ENCODE measurements at regions not wholly inside any gene's neighbourhood (a gene's known extent, or its start where the extent isn't known, plus 50 kb on each side); places are given as distances from the start of the nearest gene placed in this dataset.

DNA sequence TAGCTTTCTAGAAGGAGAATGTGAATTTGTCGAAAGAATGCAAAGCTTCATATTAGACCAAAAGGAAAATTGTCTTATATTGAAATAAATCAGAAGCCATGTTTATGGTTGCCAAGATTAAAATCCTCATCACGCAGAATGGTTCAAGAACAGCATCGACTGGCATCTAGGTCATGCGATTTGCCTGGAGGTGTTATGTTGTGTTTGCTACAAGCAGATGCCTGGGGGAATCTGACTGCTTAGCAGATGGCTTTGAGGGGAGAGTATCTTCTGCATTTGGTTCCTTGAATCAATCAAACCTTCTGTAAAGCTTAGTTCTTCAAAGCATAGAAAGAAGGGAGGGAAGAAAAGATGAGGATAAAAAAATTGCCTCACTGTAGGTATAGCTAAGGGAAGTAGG is 585.8 kb downstream of the QKI start:
- ATAC-seq, result no peak
- intact Hi-C loops (cut with micrococcal nuclease; ENCODE audit: unreplicated experiment), result no loop called here
- FAIRE-seq, result no peak

More for the DNA sequence above, 585.8 kb downstream of the QKI start:
- Histone ChIP-seq H3K27me3 (ENCODE audit: control insufficient read depth in 1 of 2, insufficient read depth in 2 of 2, low read length in 2 of 2) (peaks cover 0 to 8% of the 10 kb centered on the region in 2 experiments; a peak in 1 of 5 replicates), H3K4me2 (ENCODE audit: low read depth, low read length) (no peak overlapping the region), H3K36me3 (replicated peaks in 1 of 2; ENCODE audit: control insufficient read depth in 1 of 2, insufficient read depth in 2 of 2, low read length in 2 of 2) (no peaks in the 10 kb centered on the region), H3K4me3 (replicated peaks in 1 of 3; ENCODE audit: insufficient read depth in 1 of 3, low read depth in 2 of 3, low read length in 3 of 3) (no peak overlapping the region), H3K9ac (ENCODE audit: insufficient read depth, low read depth, low read length) (no peak overlapping the region), H3K27ac (ENCODE audit: extremely low read length, insufficient read depth, low read length) (no peak overlapping the region), H3K4me1 (ENCODE audit: insufficient read depth, low read length) (no peaks in the 10 kb centered on the region), H3K9me3 (ENCODE audit: low read length) (no peaks in the 10 kb centered on the region), H3K79me2 (ENCODE audit: insufficient read depth, low read length) (no peaks in the 10 kb centered on the region), H4K20me1 (ENCODE audit: insufficient read depth, low read length) (no peaks in the 10 kb centered on the region), H2AFZ (ENCODE audit: low read length) (no peak overlapping the region)
- CTCF ChIA-PET (ENCODE audit: low intra/inter-chr PET ratio, low total read pairs), result no interaction called here
- DNase-seq (ENCODE audit: low spot score), result no peak
- in situ Hi-C loops (cut with HindIII; ENCODE audit: extremely low pct_ligation_motif_present, low pct_unique_long_range_greater_than_20kb), result no loop called here
- TF ChIP-seq, protein P1, sequence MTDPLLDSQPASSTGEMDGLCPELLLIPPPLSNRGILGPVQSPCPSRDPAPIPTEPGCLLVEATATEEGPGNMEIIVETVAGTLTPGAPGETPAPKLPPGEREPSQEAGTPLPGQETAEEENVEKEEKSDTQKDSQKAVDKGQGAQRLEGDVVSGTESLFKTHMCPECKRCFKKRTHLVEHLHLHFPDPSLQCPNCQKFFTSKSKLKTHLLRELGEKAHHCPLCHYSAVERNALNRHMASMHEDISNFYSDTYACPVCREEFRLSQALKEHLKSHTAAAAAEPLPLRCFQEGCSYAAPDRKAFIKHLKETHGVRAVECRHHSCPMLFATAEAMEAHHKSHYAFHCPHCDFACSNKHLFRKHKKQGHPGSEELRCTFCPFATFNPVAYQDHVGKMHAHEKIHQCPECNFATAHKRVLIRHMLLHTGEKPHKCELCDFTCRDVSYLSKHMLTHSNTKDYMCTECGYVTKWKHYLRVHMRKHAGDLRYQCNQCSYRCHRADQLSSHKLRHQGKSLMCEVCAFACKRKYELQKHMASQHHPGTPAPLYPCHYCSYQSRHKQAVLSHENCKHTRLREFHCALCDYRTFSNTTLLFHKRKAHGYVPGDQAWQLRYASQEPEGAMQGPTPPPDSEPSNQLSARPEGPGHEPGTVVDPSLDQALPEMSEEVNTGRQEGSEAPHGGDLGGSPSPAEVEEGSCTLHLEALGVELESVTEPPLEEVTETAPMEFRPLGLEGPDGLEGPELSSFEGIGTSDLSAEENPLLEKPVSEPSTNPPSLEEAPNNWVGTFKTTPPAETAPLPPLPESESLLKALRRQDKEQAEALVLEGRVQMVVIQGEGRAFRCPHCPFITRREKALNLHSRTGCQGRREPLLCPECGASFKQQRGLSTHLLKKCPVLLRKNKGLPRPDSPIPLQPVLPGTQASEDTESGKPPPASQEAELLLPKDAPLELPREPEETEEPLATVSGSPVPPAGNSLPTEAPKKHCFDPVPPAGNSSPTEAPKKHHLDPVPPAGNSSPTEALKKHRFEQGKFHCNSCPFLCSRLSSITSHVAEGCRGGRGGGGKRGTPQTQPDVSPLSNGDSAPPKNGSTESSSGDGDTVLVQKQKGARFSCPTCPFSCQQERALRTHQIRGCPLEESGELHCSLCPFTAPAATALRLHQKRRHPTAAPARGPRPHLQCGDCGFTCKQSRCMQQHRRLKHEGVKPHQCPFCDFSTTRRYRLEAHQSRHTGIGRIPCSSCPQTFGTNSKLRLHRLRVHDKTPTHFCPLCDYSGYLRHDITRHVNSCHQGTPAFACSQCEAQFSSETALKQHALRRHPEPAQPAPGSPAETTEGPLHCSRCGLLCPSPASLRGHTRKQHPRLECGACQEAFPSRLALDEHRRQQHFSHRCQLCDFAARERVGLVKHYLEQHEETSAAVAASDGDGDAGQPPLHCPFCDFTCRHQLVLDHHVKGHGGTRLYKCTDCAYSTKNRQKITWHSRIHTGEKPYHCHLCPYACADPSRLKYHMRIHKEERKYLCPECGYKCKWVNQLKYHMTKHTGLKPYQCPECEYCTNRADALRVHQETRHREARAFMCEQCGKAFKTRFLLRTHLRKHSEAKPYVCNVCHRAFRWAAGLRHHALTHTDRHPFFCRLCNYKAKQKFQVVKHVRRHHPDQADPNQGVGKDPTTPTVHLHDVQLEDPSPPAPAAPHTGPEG (CRISPR knock-in tag; IDR thresholded peaks at IDR 0.05), result no peak
- TF ChIP-seq REXO4 (CRISPR knock-in tag; IDR thresholded peaks at IDR 0.05; ENCODE audit: borderline replicate concordance) (no peak), POLR2AphosphoS2 (IDR thresholded peaks at IDR 0.05; ENCODE audit: low read depth, low read length) (no peak), CENPX (CRISPR knock-in tag; IDR thresholded peaks at IDR 0.05) (no peak), FIP1L1 (IDR thresholded peaks at IDR 0.05; ENCODE audit: borderline replicate concordance, insufficient read depth, low read depth, low read length) (no peak)
- TF ChIP-seq, protein P2, sequence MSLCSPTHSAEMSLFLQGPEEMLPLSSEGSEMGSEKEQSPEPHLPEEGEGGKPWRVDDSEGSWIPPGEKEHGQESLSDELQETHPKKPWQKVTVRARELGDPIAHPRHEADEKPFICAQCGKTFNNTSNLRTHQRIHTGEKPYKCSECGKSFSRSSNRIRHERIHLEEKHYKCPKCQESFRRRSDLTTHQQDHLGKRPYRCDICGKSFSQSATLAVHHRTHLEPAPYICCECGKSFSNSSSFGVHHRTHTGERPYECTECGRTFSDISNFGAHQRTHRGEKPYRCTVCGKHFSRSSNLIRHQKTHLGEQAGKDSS (CRISPR knock-in tag; IDR thresholded peaks at IDR 0.05; ENCODE audit: borderline replicate concordance, low read depth), result no peak
- POLR2A ChIA-PET, result no interaction called here
- no TSS peak for BruUV-seq (replicated peaks)
- 4% methylated on average over 4 of the region's 4 CpGs for WGBS (ENCODE audit: low lambda C conversion rate)

All from HepG2 (cell line).